ENCODE measurements at regions not wholly inside any gene's neighbourhood (a gene's known extent, or its start where the extent isn't known, plus 50 kb on each side); places are given as distances from the start of the nearest gene placed in this dataset.

- no peak for DNase-seq (ENCODE audit: low read depth)
Observed at GRCh38 chr1:201589186-201589585, 50.3 kb downstream of the NAV1 start.

GRCh38 chr1:201590474-201590873, 51.5 kb downstream of the NAV1 start:
- DNase-seq (ENCODE audit: low read depth), result no peak

GRCh38 chr1:201591348-201591747, 52.4 kb downstream of the NAV1 start:
- DNase-seq (ENCODE audit: low read depth), result no peak

GRCh38 chr1:201591981-201592380, 53.1 kb downstream of the NAV1 start:
- DNase-seq (ENCODE audit: low read depth), result no peak

- DNase-seq (ENCODE audit: low read depth), result no peak
Observed at GRCh38 chr1:201593200-201593921, 54.4 kb downstream of the NAV1 start.

GRCh38 chr1:201594575-201595245, 55.8 kb downstream of the NAV1 start:
- DNase-seq (ENCODE audit: low read depth), result no peak

- DNase-seq (ENCODE audit: low read depth), result no peak
Observed at GRCh38 chr1:201595381-201595780, 56.5 kb downstream of the NAV1 start.

GRCh38 chr1:201596101-201596868, 57.4 kb downstream of the NAV1 start:
- DNase-seq (ENCODE audit: low read depth), result no peak

- no peak for DNase-seq (ENCODE audit: low read depth)
Observed at GRCh38 chr1:201597551-201598230, 58.8 kb downstream of the NAV1 start.

- no peak for DNase-seq (ENCODE audit: low read depth)
Observed at GRCh38 chr1:201598396-201598795, 59.5 kb downstream of the NAV1 start.

- no peak for DNase-seq (ENCODE audit: low read depth)
Observed at GRCh38 chr1:201598973-201599372, 60.0 kb downstream of the NAV1 start.

GRCh38 chr1:201599548-201599947, 60.6 kb downstream of the NAV1 start:
- DNase-seq (ENCODE audit: low read depth), result no peak

- DNase-seq (ENCODE audit: low read depth), result no peak
Observed at GRCh38 chr1:201602413-201603265, 63.7 kb downstream of the NAV1 start.

GRCh38 chr1:201603613-201604232, 64.8 kb downstream of the NAV1 start:
- no peak for DNase-seq (ENCODE audit: low read depth)

GRCh38 chr1:201605385-201606010, 66.6 kb downstream of the NAV1 start:
- no peak for DNase-seq (ENCODE audit: low read depth)

- DNase-seq (ENCODE audit: low read depth), result no peak
Observed at GRCh38 chr1:201606096-201606495, 67.2 kb downstream of the NAV1 start.

GRCh38 chr1:201606623-201607022, 67.7 kb downstream of the NAV1 start:
- DNase-seq (ENCODE audit: low read depth), result no peak

GRCh38 chr1:201608635-201609395, 69.9 kb downstream of the NAV1 start:
- no peak for DNase-seq (ENCODE audit: low read depth)

- no peak for DNase-seq (ENCODE audit: low read depth)
Observed at GRCh38 chr1:201609661-201610318, 70.9 kb downstream of the NAV1 start.
